Activated CD4-positive, alpha-beta T cell treated with anti-CD3 and anti-CD28 coated beads for 48 hours (primary cell): ENCODE measurements at regions not wholly inside any gene's neighbourhood (a gene's known extent, or its start where the extent isn't known, plus 50 kb on each side); places are given as distances from the start of the nearest gene placed in this dataset.
A peak's percentile ranks its signal among the peaks of the same experiment; 100 is the strongest.

Experiments used
- DNase-seq: peaks from one replicate; pipeline ENCODE4 v3.0.0-alpha.2; 2020

DNA sequence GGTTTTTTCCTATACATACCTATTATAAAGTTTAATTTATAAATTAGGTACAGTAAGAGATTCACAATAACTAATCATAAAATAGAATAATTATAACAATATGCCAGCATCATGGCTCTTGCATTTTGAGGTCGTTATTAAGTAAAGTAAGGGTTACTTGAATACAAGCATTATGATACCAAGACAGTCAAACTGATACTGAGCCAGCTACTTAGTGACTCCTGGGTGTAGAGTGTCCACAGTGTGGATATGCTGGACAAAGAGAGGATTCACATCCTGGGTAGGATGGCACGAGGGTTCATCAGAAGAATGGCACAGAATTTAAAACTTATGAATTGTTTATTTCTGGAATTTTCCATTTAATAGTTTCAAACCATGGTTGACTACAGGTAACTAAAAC lies 157.2 kb upstream of the IL12A start:
- no peak for DNase-seq

DNA sequence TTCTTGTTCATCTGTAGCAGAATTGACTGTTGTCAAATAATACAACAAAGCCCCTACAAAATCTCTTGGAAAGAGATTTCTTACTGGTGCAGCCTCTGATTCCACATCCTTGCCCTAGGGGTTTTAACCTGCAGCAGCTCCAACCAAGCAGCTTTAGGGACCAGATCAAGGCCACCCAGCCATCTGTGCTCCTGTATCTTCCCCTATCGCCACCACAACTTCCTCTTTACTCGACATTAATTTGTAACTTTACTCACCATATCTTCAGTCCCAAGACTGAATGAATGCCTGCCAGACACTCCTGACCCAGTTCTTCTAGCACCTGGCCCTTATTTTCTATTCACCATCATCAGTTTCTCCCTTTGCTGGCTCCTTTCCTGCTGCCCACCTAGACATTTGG lies 156.6 kb upstream of the IL12A start:
- no peak for DNase-seq

DNA sequence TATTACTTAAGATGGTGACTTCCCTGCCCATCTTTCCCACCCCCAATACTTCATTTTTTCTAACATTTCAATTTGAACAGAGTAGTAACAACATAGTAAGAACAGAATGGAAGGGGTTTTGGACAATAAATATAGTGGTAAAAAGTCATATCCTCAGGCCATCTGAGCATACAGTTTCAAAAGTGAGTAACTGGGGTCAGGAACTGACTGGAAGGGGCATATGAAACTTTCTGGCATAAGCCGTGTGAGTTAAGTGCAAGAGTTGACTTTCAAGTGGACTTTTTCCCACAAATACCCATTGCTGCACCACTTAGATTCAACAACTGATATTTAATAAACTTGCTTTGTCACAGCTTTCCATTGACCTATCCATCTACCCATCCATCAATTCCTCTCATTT lies 153.5 kb upstream of the IL12A start:
- DNase-seq = no peak

DNA sequence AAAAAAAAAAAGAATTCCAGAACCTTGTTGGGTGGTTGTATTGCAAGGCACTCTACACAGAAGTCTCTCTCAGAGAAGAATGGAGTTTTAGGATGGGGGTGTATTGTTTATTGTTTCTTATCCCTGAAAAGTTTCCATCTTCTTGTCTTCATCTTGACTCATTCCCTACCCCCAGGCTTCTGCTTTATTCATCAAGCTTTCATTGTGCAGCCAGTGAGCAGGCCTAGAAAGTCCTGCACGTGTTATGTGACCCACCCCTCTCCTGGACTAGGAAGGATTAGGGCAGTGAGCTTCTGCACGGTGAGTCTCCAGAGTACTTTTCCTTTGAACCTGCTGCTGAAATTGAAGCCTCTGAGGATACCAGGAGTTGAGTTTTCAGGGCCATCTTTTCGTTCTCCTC lies 150.9 kb upstream of the IL12A start:
- DNase-seq = no peak

DNA sequence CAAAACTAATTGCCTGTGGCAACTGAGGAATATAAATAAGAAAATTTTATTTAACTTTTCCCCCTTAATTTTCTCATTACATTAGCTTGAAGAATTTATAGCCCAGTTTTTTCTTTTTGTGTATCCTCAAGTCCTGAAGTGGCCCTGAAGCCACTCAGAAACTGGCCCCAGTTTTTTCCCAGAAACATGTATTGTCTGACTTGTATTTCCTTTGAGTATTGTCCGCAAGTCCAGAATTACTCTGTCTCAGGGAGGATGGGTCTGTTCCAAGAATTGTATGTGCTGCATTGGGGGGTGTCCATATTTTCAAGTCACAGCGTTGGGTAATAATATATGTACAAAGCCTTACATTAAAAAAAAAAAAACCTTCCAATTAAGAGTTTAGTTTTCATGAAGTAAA lies 149.7 kb upstream of the IL12A start:
- no peak for DNase-seq

DNA sequence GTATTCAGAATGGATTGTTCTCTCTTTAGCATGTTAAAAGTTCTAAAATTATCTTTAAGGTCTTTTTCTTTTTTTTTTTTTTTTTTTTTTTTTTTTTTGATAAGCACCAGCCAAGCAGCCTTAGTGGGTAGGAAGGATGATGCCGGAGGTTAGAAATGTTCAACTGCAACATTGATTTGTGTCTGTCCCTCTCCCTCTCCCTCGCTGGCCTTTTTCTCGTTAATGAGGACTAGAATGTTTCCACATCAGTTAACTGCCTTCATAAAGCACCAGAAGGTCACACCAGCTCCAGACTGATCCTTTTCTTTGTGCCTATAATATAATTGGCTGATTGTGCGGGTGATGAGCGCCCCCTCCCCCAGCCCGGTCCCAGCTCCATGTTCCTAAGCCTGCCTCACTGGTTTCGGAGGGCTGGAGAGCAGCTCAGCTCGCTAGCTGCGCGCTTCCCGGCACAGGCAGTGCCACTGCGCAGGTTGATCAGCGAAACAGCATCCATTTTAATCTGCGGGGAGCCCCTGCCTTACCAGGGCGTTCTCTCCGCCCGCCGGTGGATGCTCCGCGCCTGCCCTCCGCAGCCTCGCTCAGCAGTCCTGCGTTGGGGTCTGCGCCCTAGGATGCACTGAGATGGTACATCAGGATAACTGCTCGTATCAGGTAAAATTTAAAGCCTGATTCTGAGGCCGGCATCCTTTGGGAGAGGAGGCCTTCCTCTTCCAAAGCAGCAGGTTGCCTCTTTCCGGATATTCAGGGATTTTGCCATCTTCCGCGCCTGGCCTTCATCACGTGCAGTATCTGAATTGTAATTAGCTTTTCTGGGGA lies 148.9 kb upstream of the IL12A start, which contains the start of gene SCHIP1:
Gene SCHIP1 (plus strand): TSS at position 301 of the 819 bp plus-strand sequence.
- DNase-seq = peak; percentile 3

DNA sequence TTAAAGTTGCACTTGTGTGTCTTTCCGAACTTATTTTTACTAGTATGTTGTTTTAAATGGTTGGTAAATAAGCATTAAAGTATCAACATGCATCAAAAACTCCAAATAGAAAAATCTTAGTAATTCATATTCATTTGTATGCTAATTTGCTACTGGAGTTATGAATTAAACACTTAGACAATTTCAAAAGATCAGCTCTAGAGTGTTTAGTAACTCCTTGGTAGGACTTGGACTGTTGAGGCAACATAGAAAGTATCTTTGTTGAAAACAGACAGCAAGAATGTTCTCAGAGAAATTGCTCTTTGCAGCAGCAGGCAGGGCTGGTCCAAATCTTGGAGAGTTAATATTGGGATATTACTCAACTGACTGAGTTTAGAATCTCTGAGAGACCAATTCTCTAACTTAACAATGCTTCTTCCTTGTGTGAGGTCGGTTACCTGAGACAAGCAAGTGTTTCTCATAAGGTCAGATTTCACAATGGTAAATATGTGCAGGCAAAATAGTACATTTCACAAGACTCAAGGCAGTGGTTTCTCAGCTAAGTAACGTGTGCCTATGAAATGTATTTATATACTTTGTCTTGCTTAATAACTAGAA lies 147.8 kb upstream of the IL12A start:
- DNase-seq = no peak

DNA sequence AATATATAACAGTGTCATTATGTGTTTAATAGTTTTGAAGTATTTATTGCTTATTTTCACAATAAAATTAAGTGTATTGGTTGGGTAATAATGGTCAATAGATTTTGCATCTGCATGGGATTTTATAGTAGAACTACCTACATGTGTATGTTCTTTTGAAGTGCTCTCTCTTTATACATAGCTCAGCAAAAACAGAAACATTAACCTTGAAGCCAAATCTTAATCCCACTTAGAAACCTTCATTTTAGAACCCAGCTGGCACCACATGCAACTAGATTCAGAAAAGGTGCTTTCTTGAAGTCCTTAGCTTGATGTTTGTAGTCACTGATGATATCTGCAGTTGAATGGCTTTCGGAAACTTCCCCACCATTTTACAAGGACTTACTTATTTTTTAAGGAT lies 146.9 kb upstream of the IL12A start:
- no peak for DNase-seq

DNA sequence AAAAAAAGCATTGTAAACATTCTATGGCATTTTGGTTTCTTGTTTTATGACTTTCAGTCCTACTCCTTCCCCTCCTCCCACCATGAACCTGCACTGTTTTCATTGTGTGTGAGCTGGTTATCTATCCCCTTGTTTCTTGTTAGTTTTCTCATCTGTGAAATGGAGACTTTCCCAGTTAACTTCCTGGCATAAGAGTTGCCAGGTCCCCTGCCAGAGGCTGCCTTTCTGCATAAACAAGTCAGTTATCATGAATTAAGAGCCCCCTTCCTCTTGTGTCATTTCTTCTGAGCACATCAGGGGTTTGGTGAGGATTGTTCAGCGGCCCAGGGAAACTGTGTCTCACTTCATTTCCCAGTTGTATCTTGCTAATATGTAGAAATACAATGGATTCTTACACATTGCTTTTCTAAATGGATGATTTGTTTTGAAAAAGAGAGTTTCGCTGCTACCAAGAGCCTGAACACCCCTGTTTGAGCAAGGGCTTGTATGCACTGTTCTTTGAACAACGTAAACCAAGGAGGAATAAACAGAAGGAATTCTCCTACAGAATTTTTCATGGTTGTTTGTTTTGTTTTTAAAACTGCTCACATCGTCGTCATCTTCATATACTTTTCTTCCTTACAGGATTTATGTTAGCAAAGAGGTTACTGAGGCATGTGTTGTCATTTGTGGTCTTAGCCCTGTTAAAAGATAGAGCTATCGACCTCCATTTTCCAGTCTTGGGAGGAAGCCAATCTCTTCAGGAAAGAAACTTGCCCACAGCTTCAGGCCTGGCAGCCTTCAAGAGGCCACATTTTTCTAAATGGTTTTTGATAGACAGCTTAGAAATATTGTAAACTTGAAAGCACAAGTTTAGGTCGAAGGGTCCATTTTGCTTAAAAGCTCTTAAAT lies 144.6 kb upstream of the IL12A start:
- DNase-seq = no peak

DNA sequence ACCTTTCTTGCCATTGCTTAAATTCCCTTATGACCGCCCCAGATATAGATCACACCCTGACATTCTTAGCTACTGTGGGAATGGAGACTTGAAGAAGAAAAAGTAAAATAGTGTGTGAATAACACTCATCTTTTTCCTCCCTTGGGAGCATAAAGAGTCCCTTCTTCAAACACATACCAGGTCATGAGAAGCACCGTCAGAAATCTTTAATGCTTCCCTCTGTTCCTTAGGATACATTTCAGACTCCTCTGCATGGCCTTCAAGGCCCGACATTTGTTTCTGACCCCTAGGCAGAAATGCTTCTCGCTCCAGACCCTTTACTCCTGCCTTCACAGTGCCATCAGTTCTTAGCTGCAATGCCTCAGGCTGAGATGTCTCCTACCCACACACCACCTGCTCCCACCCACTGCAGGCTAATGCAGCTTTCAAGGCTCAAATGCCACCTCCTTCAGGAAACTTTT lies 143.8 kb upstream of the IL12A start:
- no peak for DNase-seq

DNA sequence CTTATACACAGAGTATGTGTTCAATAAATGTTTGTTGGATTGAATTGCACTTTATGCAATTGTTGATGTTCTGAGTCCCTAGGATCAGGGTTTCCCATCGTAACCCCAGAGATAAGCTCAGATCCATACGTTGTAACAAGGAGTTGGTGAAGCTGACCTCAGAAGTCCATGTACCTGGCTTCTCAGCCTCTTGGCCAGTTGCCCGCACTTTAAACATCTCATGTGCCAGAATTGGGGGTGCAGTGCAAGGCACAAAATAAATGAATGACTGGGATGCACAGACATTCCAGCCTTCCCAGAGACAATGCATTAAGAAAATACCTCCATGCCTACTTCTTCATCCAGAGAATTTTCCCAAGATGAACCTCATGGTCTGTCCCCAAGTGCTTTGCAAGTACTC lies 142.9 kb upstream of the IL12A start:
- no peak for DNase-seq

DNA sequence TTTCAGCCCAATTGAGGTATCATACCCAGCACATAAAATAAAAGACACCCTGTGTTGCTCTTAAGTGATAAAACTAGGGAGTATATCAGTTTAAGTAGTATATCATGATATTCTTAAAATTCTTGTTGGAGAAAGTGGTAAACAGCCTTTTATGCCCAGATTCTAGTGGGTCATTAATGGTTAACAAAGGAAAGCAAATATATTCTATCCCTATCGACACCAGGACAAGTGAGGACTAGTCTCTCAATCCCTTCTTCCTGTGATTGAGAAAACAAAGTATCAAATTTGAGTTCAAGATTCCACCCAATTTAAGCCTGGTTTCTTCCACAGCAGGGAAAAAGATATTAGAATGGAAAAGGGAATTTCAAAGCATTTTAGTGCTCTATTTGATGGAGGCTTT lies 142.4 kb upstream of the IL12A start:
- DNase-seq = no peak

DNA sequence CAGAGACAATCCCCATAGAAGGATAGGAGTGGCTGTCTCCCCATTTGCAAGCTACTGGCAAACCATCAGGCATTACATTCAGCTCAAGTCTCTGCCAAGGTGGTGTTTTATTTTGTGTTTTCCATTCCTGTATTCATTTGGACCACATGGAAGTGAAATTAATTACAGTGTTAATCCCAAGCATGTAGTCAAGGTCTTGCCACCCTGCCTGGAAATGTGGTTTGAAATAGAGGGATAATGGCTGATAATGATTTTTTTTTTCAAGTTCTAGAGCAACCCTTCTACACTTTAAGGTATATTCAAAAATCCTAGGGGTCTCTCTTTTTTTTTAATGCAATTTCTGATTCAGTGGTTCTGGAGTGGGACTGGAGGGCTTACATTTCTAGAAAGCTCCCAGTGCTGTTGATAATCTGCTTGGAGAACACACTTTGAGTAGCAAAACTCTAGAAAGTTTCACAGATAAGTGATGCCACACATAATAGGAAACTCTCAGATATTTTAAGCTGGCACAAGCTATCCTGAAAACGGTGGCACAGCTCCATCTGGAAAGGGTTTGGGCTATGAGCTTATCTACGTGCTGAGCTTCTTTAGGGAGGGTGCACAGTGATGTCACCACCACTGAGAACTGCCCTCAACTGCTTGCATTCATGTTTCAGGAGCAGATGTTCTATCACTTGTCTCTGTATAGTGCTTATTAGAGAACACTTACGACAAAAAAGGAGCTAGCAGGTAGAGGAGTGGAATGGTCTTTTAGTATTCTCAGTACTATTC lies 140.1 kb upstream of the IL12A start:
- no peak for DNase-seq

DNA sequence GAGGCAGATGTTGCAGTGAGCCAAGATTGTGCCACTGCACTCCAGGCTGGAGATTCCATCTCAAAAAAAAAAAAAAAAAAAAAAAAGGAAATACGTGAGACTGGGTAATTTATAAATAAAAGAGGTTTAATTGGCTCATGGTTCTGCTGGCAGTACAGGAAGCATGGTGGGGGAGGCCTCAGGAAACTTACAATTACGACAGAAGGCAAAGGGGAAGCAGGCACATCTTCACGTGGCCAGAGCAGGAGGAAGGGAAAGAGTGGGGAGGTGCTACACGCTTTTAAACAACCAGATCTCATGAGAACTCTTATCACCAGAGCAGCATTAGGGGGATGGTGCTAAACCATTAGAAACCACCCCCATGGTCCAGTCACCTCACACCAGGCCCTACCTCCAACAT lies 138.2 kb upstream of the IL12A start:
- DNase-seq = no peak

DNA sequence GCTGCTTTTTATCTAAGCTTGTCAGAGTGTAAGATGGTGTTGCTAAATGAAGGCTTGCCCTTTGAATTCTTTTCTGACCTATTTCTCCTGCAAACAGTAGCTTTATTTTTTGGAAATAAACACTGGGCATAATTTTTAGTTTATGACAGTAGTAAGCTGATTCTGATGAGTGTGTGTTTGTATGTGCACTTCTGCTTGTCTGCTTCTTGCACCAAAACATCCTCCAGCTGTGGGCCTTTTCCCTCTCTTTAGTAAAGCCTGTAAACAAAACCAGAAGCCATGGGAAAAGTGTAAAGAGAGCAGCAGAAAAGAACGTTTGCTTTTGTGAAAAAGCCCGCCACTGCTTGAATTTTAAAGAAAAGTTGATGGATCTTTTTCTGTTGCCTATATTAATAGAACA lies 136.4 kb upstream of the IL12A start:
- DNase-seq = no peak

DNA sequence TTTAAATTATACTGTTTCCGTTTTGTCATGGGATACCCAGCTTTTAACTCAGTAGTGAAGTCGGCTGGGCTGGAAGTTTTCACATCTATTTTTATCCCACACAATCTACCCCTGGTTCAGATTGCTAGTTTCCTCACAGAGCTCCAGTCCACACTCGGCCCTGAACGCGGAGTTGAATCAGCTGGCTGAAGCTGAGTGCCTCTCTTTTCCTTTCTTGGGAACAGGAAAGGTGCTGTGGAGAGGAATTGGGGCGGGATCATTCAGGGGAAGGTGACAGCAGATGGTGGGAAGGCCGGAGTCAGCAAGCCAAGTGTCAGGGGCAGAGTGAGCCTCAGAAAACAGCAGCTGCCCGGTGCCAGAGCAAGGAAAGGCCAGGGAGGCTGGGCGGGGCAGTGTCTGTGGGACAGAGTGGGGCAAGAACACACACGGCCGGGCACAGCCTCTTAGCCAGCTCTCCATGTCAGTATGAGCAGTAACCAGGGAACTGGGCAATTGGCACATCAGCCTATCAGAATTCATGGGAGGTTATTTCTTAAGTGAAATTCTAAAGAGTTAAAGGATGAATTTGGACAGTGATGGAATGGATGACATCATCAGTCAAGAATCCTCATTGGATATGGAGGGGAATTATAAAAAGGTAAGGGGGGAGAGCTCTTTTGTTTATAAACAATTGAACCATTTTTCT lies 135.7 kb upstream of the IL12A start:
- DNase-seq = no peak

DNA sequence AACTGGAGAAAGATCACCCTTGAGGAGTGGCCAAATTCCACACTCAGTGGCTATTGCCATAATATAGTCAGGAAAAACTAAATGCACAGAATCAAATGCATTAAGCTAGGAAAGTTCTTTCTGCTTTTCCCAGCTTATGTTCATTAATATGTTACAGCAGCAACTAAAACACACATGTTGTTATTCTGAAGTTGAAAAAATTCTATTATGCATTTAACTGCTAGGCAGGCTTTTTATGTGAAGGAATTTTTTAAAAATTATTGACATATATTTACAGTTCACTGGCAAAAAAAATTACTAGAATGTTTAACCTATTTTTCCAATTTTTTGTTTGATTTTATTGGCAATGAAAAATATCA lies 135.2 kb upstream of the IL12A start:
- DNase-seq = no peak

DNA sequence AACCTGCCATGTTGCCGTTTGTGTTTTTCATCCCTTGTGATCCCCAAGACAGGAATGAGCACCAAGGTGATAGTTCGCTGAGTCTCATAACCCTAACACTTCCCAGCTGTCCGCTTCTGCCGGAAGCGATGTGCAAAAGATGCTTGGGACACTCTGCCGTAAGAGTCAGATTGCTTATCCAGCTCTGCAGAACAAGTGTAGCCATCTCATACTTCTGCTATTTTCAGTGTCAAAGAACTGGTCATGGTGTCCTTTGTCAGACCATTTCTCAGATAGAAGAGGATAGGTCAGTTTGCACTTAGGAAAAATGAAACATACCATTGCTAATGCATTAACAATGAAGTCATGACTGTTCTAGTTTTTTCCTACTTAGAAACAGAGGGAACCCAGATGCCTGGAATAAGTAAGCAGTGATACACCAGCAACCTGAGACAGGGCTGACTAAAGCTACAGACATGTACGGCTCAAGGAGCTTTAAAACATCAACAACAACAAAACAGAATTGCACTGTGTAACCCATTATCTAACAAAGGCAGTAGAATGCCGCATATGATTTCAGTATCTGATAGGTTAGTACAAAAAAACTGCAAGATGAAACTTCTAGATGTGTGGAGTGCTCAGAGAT lies 134.0 kb upstream of the IL12A start:
- DNase-seq = no peak

DNA sequence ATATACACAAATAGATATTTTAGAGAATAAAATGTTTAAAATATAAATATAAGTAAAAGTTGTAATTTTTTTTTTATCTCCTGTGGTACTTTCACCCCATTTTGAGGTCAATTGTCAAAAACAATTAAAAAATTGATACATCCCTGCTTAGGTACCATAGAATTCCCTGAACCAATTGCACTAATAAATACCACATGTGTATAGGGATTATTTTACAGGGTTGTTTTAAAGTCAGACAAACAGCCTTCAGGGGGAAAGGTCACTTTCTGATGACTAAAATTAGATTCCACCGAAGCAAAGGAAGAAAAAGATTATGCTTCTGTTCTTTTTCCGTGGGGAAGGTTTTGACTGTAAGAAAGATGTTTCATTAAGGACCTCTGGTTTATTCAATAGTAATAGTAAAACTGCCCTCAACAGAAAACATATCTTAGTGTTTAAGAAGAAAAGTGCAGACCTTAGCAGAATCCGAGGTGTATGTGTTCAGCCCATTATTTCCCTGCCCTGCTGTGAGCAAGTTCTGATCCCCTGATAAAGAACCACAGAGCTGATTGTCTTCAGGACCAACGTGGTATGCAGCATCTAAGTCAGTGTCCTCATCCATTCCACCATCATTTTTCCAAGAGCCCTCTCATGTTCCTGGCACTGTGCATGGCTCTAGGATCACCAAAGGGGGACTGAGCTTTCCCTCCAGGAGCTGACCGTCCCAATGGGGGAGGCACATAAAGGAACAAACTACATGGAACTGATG lies 132.9 kb upstream of the IL12A start:
- DNase-seq = no peak

DNA sequence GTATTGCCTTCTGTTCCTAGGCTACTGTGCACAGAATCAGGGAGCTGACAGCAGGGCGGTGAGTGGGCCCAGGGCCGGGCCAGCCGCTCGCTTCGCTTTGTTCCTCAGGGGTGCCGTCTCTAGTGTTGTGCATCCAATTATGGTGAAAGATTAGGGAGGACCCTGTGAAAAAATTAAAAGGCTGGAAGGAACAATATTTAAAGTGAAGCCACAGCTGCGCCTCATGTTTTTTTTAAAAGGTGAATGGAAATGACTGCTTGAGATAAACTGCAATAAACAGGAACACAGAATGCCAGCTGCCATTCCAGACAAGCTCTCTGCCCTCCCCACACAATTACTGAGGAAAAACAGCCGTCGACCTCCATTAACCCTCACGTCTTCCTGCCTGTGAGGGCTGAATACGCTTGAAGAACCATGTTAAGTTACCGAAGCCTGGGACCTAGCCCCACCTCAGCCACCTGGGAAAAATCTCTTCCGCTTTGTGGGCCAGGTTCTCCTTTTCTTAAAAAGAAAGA lies 132.0 kb upstream of the IL12A start:
- no peak for DNase-seq

DNA sequence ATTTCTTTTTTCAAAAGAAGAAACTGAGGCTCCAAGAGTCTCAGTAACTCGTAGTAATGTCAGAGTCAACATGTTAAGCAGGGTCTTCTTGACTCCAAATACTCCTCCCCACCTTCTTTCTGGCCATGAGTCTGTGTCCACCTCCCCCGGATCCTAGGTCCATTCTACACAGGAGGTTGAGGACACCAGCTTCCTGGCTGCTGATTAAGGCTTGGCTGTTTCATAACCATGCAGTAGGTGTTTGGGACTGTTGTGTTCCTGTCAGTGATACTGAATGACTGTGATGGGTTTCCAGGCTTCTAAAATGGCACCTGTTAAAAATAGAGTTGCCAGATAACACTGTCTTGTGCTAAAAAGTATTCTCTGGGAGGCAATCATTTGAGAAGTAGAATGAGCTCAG lies 130.8 kb upstream of the IL12A start:
- no peak for DNase-seq
